GM03348 (cell line): ENCODE measurements at regions not wholly inside any gene's neighbourhood (a gene's known extent, or its start where the extent isn't known, plus 50 kb on each side); places are given as distances from the start of the nearest gene placed in this dataset.

Experiments used
- DNase-seq: peaks from one replicate; pipeline ENCODE4 v3.0.0; 2012; ENCODE audit warnings: low spot score

GRCh38 chr4:27184508-27185155 is 324.0 kb downstream of the STIM2 start:
- no peak for DNase-seq

- no peak for DNase-seq
Measured at GRCh38 chr4:27186710-27187109, 326.1 kb downstream of the STIM2 start.

DNA sequence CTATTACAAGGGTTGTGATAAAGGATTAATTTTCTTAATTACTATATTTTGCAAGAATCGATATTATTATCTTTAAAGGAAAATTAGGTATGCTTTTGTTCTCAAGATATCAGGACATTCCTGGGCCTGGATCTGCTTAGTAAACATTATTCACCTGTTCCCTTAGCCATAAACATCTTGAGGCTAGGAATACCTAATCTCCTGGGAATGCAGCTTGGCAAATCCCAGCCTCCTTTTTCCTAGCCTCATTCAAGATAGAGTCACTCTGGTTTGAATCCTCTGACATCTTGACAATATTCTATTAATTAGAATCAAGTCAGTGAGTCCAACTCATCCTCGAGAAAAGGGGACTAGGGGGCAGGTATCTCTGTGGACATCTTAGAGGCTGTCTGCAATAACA is 327.1 kb downstream of the STIM2 start:
- no peak for DNase-seq

DNA sequence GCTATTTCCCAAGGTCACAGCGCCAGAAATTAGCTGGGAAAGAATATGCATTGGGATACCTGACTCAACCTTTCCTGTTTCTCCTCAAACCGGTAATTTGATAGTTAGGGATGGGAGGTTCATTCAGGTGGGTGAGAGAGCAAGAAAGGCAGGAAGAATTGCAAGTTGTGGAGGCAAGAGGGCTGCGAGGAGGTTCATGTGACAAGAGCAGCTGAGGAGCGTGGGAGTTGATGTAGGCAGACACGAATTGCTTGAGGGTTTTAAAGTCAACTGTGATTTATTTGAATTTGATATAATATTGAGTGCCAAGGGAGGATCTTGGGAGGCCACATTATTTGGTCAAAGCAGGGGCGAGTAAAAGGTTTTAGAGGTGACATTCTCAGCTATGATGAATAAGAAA is 329.0 kb downstream of the STIM2 start:
- DNase-seq, result no peak

DNA sequence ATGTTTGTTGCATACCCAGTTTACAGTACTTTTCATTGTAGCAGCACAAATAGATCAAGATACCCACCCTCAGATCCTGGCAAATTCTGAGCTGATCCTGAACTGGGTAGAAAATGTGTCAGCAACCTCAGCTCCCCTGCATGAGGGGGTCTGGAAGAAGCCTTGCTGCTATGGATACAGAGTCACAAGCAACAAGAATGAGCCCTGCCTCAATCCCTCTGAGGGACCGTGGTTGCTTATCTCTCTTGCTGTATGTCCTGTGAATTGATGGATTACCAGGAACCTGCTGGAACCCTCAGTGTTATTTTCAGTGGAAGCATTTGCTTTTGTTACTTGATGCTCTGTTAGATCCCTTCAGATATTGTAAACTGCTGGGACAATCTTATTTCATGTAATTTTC is 331.0 kb downstream of the STIM2 start:
- DNase-seq, result no peak

GRCh38 chr4:27194599-27195176 is 334.0 kb downstream of the STIM2 start:
- no peak for DNase-seq

DNA sequence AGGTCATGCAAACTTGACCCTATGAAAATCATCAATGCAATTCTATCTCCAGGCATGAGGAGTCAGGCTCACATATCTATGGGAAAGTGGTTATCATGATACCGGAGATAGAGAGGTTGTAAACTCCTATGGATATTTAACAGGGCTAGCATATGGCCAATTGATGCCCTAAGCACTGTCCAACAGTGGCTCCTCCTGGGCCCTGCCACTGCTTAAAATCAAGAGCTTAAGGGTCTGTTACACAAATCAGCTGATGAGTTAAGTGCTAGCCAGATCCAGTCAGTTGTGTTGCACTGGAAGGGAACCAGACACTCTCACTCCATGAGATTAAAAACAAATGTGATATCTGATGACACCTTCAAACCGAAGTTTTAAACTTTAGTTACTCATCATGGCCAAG is 337.6 kb downstream of the STIM2 start:
- no peak for DNase-seq

DNA sequence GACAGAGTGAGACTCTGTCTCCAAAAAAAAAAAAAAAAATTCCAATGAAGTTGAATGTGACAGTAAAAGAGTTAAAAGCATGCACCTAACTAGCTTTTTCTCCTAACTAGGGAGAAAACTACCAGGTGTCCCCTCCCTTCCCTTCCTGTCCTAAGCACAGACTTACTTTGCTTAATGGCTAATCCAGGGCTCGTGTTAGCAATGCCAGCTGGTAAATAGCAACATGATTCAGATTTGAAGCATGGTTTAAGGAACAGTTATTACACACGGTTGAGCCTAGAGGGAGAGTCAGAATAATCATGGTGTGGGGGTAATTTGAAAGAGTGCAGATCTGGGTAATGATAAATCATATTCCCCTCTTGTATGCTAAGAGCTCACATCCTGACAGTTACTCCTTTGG is 338.3 kb downstream of the STIM2 start:
- no peak for DNase-seq

DNA sequence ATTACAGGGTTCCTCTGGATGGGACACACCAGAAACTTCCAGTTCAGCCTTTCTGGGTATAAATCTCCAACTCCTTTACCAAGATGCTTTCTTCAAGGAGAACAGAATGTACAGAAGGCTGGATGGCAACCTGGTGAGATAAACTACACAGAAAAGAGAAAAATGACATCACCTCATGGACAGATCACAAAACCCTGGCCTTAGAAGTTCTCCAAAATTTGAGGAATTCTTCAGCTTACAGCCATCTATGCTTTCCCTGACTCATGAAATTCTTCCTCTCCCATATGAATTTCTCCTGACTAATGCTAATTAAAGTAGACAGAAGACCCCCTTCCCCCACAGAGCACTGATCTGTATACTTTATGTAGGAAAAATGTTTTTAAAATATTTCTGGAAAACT is 345.4 kb downstream of the STIM2 start:
- no peak for DNase-seq

DNA sequence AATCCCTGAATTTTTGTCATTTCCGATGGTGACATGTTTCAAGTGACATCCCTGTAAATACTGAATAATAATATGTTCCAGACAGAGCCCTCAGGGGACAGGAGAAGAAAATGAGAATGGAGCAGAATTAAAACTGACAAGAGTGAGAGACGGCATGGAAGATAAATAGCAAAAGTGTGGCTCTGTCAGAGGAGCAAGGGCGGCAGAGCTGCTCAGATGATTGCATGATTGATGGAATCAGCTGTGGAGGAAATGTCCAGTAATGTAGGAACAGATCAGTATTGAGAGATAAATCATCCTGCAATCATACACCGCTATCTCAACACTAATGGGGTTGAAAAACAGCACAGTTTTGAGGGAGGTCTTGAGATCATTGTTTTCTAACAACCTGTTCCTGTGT is 350.3 kb downstream of the STIM2 start:
- DNase-seq, result no peak

DNA sequence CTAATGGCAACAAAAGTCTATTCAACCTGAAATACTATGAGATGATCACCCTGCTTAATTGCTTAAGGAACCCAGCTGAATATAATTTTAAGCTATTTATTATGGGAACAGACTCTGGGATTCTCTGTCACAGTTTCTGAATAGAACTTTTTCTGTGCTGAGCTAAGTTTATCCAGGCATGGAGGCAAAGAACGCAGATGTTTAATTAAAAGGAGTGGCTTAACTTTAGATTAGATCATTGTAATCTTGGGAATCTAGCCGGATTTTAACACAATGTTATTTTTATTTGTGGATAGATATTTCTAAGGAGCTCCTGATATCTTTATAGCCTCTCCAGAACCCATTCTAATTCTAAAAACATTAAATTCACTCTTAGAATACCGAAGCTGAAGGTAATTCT is 353.4 kb downstream of the STIM2 start:
- no peak for DNase-seq

DNA sequence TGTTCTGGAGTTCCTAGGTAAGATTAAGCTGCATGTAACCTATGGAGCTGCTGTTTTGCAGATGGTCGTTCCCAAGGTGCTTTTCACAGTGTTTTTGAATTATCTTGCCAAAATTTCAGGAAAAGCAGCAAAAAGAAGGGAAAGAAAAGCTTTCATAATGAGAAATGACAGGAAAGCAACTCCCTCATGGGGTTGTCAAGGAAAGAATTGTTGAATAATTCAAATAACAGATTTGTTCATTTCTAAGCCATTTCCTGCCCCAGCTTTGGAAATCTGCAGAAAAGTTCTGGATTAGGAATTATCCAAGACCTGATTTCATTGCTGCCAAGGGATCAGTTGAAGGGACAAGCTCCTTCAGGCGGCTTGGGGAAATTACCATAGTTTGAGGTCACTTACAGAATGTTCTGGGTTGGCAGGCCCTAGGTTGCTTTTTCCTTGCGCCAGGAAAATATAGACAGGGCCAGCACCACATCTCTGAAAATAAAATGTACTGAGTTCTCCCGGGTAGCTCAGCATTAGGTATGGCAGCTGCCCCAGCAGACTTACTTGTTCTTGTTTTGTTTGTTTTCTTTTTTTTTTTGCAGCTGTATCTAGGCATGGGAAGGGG is 354.7 kb downstream of the STIM2 start:
- no peak for DNase-seq

GRCh38 chr4:27217261-27217769 is 356.7 kb downstream of the STIM2 start:
- peak; percentile 16 for DNase-seq

DNA sequence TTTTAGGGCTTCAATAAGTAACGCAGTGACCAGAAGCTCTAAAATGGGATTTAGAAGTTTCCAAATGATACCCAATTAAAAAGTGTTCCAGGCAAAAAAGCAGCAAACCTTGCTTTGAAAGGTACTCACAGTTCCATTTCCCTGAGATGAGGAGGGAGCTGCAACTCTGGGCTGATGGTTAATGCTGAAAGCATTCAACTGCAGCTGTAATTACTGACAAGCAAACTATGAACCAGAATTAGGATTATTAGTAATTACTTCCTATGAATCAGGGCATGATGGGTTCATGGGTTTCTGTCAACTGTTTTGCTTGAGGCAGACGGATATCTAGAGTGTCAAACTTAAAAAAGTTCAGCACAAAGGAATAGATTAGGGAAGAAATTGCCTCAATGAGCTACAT is 357.4 kb downstream of the STIM2 start:
- DNase-seq, result no peak

GRCh38 chr4:27223326-27223725 is 362.7 kb downstream of the STIM2 start:
- DNase-seq, result no peak

GRCh38 chr4:27233531-27233930 is 372.9 kb downstream of the STIM2 start:
- DNase-seq, result no peak

- no peak for DNase-seq
Measured at GRCh38 chr4:27234306-27234899, 373.8 kb downstream of the STIM2 start.

DNA sequence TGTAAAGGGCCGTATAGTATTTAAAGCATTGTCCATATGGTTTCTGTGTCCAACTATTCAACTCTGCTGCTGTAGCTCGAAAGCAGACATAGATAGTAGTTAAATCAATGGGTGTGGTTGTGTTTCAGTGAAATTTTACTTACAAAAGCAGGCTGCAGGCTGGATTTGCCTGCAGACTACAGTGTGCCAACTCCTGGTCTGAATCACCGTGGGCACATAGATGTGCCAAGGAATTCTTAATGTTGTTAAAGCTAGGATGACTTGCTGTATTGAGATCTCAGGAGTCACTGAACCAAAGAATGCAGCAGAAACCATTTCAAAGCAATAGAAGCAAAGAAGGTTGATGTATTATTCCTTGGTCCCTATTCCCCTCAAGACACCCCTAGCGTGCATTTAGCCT is 379.0 kb downstream of the STIM2 start:
- DNase-seq, result peak; percentile 7

DNA sequence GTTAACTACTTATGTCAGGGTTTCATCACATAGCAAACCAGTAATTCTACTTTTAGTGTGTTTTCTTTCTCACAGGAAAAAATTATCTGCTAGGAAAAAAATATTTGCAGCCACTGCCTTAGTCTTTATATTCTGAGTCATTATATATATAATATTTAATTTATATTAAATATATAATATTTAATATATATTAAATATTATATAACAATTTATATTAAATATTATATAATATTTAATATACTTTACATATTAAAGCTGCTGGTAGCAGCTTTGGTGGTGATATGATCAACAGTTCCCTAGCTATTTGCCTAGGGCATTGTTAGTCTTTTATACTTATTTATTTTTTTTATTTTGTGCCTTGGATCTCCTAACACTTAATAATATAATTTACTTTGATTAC is 381.6 kb downstream of the STIM2 start:
- no peak for DNase-seq

- DNase-seq, result no peak
Measured at GRCh38 chr4:27245216-27245615, 384.6 kb downstream of the STIM2 start.

GRCh38 chr4:27248829-27249228 is 388.2 kb downstream of the STIM2 start:
- DNase-seq, result peak; percentile 6

DNA sequence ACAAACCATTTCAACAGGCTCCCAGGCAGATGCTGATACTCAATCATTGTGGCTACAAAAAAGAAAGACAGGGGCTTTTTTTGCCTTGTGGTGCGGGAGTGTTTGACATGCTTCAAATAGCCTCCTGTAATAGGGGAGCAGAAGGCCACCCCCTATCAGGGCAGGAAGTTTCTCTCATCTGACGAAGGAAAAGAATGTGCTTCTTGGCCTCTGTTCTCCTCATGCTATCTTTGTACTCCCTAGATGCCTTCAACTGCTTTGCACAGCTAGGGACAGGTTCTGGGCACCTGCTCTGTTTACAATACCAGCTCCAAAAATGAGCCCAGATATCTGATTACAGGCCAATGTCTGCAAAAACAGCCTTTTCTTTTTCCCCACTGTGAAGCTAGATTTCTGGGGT is 391.1 kb downstream of the STIM2 start:
- no peak for DNase-seq

DNA sequence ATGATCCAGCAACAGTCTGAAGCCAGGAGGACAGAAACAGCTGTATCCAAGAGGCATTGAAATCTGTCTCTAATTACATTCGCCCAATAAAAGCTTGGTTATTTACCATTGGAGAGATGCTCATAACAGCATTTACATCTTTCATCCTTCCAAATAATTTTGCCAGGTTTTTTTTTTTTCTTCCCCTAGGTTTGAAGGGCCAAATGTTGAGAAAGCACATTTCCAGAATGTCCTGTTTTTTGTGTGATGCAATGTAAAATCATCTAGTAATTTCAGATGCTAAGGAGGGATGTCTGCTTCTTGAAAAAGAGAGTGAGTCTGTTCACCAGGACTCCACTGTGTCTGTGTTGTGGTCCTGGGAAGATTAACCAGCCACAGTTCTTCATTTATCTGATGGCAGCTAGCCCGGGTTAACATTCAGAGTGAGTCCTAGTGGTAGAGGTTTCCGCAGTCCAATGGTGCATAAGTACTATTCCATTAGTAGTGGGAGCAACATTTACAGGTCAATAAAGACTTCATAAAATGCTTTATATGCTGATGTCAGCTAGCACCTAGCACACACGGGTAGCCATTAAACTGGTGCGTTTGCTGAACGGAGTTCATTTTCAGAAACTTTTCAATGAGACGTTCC is 406.8 kb downstream of the STIM2 start:
- no peak for DNase-seq
